HG03571 (cell line): ENCODE measurements at regions not wholly inside any gene's neighbourhood (a gene's known extent, or its start where the extent isn't known, plus 50 kb on each side); places are given as distances from the start of the nearest gene placed in this dataset.
"Not testable (repeated sequence)": the region's sequence is repeated elsewhere in the genome, so short reads cannot be mapped to it uniquely, and the experiment has no call there.

Experiments
- ATAC-seq: cut with Tn5 transposase; IDR thresholded peaks from one replicate; pipeline ENCODE4 v1.9.1; 2021; ENCODE audit not compliant: unreplicated experiment

GRCh38 chr2:128670066-128670465 is 351.4 kb upstream of the HS6ST1 start:
- no peak for ATAC-seq

DNA sequence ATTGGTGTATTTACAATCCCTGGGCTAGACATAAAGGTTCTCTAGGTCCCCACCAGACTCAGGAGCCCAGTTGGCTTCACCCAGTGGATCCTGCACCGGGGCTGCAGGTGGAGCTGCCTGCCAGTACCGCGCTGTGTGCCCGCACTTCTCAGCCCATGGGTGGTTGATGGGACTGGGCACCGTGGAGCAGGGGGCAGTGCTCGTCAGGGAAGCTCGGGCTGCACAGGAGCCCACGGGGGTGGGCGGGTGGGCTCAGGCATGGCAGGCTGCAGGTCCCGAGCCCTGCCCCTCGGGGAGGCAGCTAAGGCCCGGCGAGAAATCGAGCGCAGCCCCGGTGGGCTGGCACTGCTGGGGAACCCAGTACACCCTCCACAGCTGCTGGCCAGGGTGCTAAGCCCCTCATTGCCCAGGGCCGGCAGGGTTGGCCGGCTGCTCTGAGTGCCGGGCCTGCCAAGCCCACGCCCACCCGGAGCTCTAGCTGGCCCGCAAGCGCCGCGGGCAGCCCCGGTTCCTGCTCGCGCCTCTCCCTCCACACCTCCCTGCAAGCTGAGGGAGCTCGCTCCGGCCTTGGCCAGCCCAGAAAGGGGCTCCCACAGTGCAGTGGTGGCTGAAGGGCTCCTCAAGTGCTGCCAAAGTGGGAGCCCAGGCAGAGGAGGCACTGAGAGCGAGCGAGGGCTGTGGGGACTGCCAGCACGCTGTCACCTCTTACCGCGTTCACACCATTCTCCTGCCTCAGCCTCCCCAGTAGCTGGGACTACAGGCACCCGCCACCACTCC is 353.5 kb upstream of the HS6ST1 start:
- ATAC-seq = not testable (repeated sequence)

DNA sequence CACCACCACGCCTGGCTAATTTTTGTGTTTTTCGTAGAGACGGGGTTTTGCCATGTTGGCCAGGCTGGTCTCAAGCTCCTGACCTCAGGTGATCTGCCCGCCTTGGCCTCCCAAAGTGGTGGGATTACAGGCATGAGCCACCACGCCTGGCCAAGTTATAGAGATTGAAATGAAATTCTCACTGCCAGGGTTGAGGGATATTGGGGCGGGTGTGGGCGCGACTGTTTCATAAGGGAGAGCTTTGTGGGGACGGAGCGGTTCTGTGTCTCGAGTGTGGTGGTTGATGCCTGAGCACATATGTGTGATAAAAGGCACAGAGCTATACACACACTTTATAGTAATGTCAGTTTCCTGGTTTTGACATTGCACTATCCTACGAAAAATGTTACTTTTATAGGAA is 361.0 kb upstream of the HS6ST1 start:
- not testable (repeated sequence) for ATAC-seq

DNA sequence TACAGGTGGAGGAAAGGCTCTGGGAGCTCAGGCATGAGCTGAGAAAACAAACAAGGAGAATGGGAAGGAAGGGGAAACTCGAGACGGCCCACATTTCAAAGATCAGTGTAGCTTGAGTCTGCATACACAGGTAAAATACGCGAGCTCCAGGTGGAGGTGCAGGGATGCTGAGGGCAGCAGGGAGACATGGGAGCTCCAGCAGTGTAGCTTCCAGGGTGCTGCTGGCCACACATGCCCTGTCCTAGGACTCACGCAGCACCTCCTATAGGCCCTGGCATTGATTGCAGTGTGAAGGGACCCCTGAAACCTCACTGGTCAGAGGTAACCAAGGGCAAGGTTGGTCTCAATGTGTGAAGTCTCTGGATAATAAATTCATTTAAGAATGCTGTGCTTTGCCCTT is 362.8 kb upstream of the HS6ST1 start:
- ATAC-seq = no peak

- ATAC-seq = no peak
Measured at GRCh38 chr2:128682266-128682665, 363.6 kb upstream of the HS6ST1 start.

DNA sequence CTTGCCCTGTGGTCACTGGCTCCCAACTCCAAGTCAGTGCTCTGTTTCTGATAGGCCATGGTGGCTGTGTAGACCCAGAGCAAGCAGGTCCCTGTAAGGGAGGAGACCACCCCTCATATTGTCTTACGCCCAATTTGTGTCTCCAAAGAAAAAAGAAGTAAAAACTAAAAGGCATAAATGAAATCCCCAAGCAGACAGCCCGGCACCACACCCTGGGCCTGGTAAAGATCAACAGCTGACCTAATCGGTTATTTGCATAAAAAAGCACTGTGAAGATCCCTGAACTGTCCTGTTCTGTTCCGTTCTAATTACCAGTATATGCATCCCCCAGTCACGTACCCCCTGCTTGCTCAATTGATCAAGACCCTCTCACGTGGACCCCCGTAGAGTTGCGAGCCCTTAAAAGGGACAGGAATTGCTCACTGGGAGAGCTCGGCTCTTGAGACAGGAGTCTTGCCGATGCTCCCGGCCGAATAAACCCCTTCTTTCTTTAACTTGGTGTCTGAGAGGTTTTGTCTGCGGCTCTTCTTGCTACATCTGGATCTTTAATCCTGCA is 364.1 kb upstream of the HS6ST1 start:
- ATAC-seq = no peak

GRCh38 chr2:128684523-128684922 is 365.9 kb upstream of the HS6ST1 start:
- ATAC-seq = no peak

- peak; percentile 39 for ATAC-seq
Measured at GRCh38 chr2:128685841-128686496, 367.3 kb upstream of the HS6ST1 start.

DNA sequence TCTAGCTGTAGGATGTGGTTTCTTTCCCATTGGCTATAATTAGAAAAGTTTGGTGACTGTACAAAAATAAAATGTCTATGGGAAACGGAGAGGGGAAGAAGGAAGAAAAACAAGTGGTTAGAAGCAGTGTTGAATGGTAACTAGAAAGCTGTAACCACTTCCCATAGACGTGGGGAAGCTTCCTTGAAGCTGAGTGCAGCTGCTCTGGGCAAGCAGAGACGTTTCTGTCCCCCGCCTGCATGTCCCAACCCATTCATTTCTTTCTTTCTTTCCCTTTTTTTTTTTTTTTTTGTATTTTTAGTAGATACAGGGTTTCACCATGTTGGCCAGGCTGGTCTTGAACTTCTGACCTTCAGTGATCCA is 367.8 kb upstream of the HS6ST1 start:
- ATAC-seq = peak; percentile 82

DNA sequence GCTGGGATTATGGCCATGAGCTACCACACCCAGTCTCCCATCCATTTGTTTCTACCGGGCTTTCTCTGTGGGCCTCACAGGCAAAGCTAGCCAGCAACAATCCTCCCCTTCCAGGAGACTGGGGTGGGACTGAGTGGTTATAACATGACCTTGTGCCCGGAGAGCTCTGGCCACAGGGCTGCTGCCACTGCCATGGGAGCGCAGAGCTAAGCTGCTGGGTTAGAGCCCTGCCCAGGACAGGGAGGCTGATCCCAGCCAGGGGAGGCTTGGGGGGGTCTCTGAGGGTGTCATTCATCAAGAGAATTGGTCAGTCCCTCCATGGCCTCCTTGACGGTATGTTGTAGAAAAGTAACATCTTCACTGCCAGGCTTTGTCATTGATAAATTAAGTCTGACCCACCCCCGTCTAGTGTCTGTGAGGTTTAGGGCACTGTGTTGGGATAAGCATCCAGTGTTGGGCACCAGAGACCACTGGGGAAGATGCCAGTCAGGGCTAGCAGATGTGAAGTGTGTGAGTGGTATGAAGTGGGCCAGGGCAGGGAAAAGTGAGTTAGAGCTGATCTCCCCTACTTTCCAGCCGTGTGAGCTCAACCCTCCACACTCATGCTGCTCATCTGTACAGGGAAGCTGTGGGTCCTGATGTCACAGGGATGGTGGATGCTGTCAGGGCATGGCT is 368.4 kb upstream of the HS6ST1 start:
- ATAC-seq = peak; percentile 13

DNA sequence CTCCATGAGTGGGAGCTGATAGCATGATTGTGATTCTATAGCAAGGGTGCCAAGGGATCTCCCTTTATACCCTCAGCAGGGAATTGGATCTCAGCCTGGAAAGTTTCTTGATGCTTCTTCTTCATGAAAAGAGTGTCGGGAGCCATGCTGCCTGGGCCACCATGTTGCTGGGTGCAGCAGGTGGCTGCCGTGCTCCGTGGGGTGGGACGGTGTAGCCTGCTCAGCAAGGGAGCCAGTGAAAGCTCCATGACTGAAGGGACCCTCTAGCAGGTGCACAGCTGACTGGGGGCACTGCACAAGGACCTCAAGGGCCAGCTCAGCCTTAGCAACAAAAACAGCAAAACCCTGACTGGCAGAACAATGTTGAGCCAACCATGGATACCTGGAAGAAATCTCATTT is 368.9 kb upstream of the HS6ST1 start:
- no peak for ATAC-seq

- no peak for ATAC-seq
Measured at GRCh38 chr2:128689971-128690370, 371.3 kb upstream of the HS6ST1 start.

GRCh38 chr2:128690431-128690830 is 371.8 kb upstream of the HS6ST1 start:
- no peak for ATAC-seq

- no peak for ATAC-seq
Measured at GRCh38 chr2:128690869-128691268, 372.2 kb upstream of the HS6ST1 start.

DNA sequence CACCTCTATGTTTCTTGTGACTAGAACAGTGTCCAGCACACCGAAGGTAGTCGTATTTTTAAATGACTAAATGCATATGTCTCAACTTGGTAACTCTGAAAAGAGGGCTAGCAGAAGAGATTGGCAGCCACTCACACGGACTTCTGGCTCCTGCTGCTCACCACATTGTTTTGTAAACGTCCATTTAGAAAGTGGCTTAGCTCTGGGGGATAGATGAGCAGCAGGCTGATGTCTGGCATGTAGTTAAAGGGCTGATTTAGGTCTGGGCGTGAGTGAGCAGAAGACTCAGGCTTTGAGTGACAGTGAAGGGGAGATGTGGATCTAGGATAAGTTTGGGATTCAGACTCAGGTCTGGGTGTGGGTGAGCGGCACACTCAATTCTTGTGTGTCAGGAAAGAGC is 372.9 kb upstream of the HS6ST1 start:
- ATAC-seq = no peak

- ATAC-seq = no peak
Measured at GRCh38 chr2:128692895-128693742, 374.5 kb upstream of the HS6ST1 start.

GRCh38 chr2:128693743-128694029 is 375.0 kb upstream of the HS6ST1 start:
- ATAC-seq = no peak

GRCh38 chr2:128695646-128696220 is 377.1 kb upstream of the HS6ST1 start:
- ATAC-seq = no peak

- ATAC-seq = no peak
Measured at GRCh38 chr2:128696421-128696820, 377.8 kb upstream of the HS6ST1 start.

DNA sequence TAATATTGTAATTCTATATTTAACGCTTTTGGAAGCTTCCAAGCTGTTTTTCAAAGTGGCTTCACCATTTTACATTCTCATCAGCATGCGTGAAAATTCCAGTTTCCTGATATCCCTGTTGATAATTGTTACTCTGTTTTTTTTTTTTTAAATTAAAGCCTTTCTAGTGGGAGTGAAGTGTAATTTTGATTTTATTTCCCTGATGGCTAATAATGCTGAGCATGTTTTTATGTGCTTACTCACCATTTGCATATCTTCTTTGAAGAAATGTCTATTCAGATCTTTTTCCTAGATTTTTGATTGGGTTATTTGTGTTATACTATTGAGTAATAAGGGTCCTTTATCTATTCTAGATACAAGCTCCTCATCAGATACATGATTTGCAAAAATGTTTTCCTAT is 382.8 kb upstream of the HS6ST1 start:
- no peak for ATAC-seq

- ATAC-seq = no peak
Measured at GRCh38 chr2:128702616-128703015, 383.9 kb upstream of the HS6ST1 start.
